Heart left ventricle (tissue), 16 donors: ENCODE measurements at regions not wholly inside any gene's neighbourhood (a gene's known extent, or its start where the extent isn't known, plus 50 kb on each side); places are given as distances from the start of the nearest gene placed in this dataset.

ENCODE experiments used
- ATAC-seq, 4 donors: fragments of 200-7000 bp; cut with Tn5 transposase; one replicate each; pipeline ENCODE4 v1.9.1; 2020 to 2022; ENCODE audit warnings: moderate library complexity in 4 of 4, mild to moderate bottlenecking in 3 of 4, moderate number of reproducible peaks in 1 of 4
- DNase-seq, 5 donors: peaks; one replicate each; pipeline ENCODE4 v3.0.0-alpha.2; 2020
- H3K27ac ChIP-seq, 12 donors: fragments of 200-600 bp; sonication (generic) in 4 of 12; one replicate each; pipeline versions ENCODE4 v1.5.0 to v1.8.0; 2016 to 2022; ENCODE audit warnings: mild to moderate bottlenecking in 2 of 12
- H3K27me3 ChIP-seq, 9 donors: fragments of 200-600 bp; sonication (generic) in 2 of 9; one replicate each; pipeline versions ENCODE4 v1.5.1 to v1.8.0; 2016 to 2022; ENCODE audit warnings: mild to moderate bottlenecking in 3 of 9
- H3K36me3 ChIP-seq, 9 donors: fragments of 200-600 bp; sonication (generic) in 2 of 9; one replicate each; pipeline versions ENCODE4 v1.5.0 to v1.8.0; 2018 to 2022; ENCODE audit warnings: mild to moderate bottlenecking in 2 of 9
- H3K4me1 ChIP-seq, 12 donors: fragments of 200-600 bp; sonication (generic) in 4 of 12; one replicate each; pipeline versions ENCODE4 v1.5.0 to v1.8.0; 2016 to 2022; ENCODE audit warnings: mild to moderate bottlenecking in 3 of 12
- H3K4me3 ChIP-seq, 12 donors: fragments of 200-600 bp; sonication (generic) in 4 of 12; one replicate each; pipeline versions ENCODE4 v1.5.0 to v1.8.0; 2017 to 2022; ENCODE audit warnings: mild to moderate bottlenecking in 9 of 12, moderate library complexity in 4 of 12
- H3K9me3 ChIP-seq, 12 donors: fragments of 200-600 bp; sonication (generic) in 4 of 12; one replicate each; pipeline versions ENCODE4 v1.5.0 to v1.8.0; 2016 to 2022; ENCODE audit warnings: mild to moderate bottlenecking in 1 of 12
- CTCF ChIP-seq, 12 donors: fragments of 200-600 bp; sonication (generic) in 4 of 12; IDR thresholded peaks; one replicate each; pipeline versions ENCODE4 v1.5.0 to v1.8.0; 2018 to 2022; ENCODE audit warnings: antibody characterized with exemption in 12 of 12, mild to moderate bottlenecking in 5 of 12
- POLR2A ChIP-seq, 2 donors: fragments of 450-650 bp; IDR thresholded peaks; one replicate each; pipeline ENCODE4 v1.6.1; 2017; ENCODE audit warnings: antibody characterized with exemption in 2 of 2, mild to moderate bottlenecking in 2 of 2, moderate library complexity in 2 of 2
- WGBS, 4 donors: extraction: QIAGEN DNeasy Blood & Tissue Kit in 2 of 4; methylation state at CpG; one replicate each; pipeline versions ENCODE4 v1.1.5 to v1.1.7; 2013 to 2018; 5-methylcytosine and 5-hydroxymethylcytosine counted together
- intact Hi-C, 10 donors: fragments of 100-400 bp; cut with DNase I; formaldehyde crosslinking; loops; one replicate each; pipeline versions ENCODE4 v1.11.1 to v1.14.2; 2022
- donor health status: ischemic (EF 13 %, LVEDD 7.1; RV severe dilation, severe dysfunction).
- donor health status: healthy with polysubstance abuse.
- donor health status: DM: no; HTN: yes; CAD: no.
- donor health status: DM: no; HTN: no; CAD: no.
- donor health status: ischemic (EF 25% LVEDD 6.9; RV normal size, moderate dysfunction).
- donor health status: ischemic (EF 25% LVEDD 5.7; RV mildly dilated, moderate dysfunction).
- donor health status: healthy.
- donor health status: DM: yes; HTN: yes; CAD: no.
- donor health status: ischemic (EF 35%, LVEDD 5.7; RV mildly dilated, moderate dysfunction).
- donor health status: nonischemic (EF 11% LVEDD 7.7; RV severe dilation, severe dysfunction).
- donor health status: DM: yes; HTN: yes; CAD: no.
- donor health status: PGD.
- donor health status: ischemic (EF 29% LVEDD 5.4; RV normal size, mild dysfunction).
- donor health status: nonischemic (EF 23%, LVEDD 6.1; RV moderate dilation, normal function).

GRCh38 chr5:3344671-3345070, 251.0 kb upstream of the IRX1 start:
- H3K27ac ChIP-seq, result no peak overlapping the region
- TF ChIP-seq POLR2A (IDR thresholded peaks at IDR 0.05), result no peak
- TF ChIP-seq CTCF (IDR thresholded peaks at IDR 0.05), result no peak
- no peaks in the 10 kb centered on the region for H3K4me1 ChIP-seq
- WGBS, 4 donors, result 82 to 91% (median 88%) methylated on average over 11 of the region's 11 CpGs
- DNase-seq (peak in 1 of 5 donors; percentile 24), ATAC-seq (no peak)
- H3K27me3 ChIP-seq, result peaks cover 0 to 3% (median 0%) of the 10 kb centered on the region in 9 donors
- H3K36me3 ChIP-seq, result no peaks in the 10 kb centered on the region
- H3K9me3 ChIP-seq, result no peaks in the 10 kb centered on the region
- no peak overlapping the region for H3K4me3 ChIP-seq
- intact Hi-C loops, result no loop called here

- 84 to 87% (median 85%) methylated on average over 6 of the region's 6 CpGs for WGBS, 4 donors
- TF ChIP-seq POLR2A (IDR thresholded peaks at IDR 0.05) (no peak), CTCF (IDR thresholded peaks at IDR 0.05) (no peak)
- H3K36me3 ChIP-seq, result no peaks in the 10 kb centered on the region
- H3K4me3 ChIP-seq, result no peak overlapping the region
- DNase-seq (peak in 1 of 5 donors; percentile 35), ATAC-seq (no peak)
- no peaks in the 10 kb centered on the region for H3K9me3 ChIP-seq
- H3K4me1 ChIP-seq, result no peaks in the 10 kb centered on the region
- intact Hi-C loops, result no loop called here
- H3K27me3 ChIP-seq, result peaks cover 0 to 3% (median 0%) of the 10 kb centered on the region in 9 donors
- no peak overlapping the region for H3K27ac ChIP-seq
Observed at GRCh38 chr5:3343911-3344310, 251.7 kb upstream of the IRX1 start.

- DNase-seq (peak in 1 of 5 donors; percentile 40), ATAC-seq (no peak)
- no peak overlapping the region for H3K27ac ChIP-seq
- no peaks in the 10 kb centered on the region for H3K9me3 ChIP-seq
- 61 to 80% (median 76%) methylated on average over 5 of the region's 5 CpGs for WGBS, 4 donors
- H3K36me3 ChIP-seq, result no peaks in the 10 kb centered on the region
- H3K4me3 ChIP-seq, result no peak overlapping the region
- TF ChIP-seq POLR2A (IDR thresholded peaks at IDR 0.05) (no peak), CTCF (IDR thresholded peaks at IDR 0.05) (no peak)
- H3K4me1 ChIP-seq, result no peaks in the 10 kb centered on the region
- H3K27me3 ChIP-seq, result peaks cover 0 to 2% (median 0%) of the 10 kb centered on the region in 9 donors
- intact Hi-C loops, result no loop called here
Observed at GRCh38 chr5:3343211-3343610, 252.4 kb upstream of the IRX1 start.

GRCh38 chr5:3342271-3343100, 253.1 kb upstream of the IRX1 start:
- no peak overlapping the region for H3K27ac ChIP-seq
- 88 to 91% (median 90%) methylated on average over 12 to 18 of the region's 18 CpGs for WGBS, 4 donors
- no peaks in the 10 kb centered on the region for H3K4me1 ChIP-seq
- no peak for TF ChIP-seq POLR2A (IDR thresholded peaks at IDR 0.05)
- no peak for TF ChIP-seq CTCF (IDR thresholded peaks at IDR 0.05)
- no peaks in the 10 kb centered on the region for H3K27me3 ChIP-seq
- DNase-seq (peak in 1 of 5 donors; percentile 28), ATAC-seq (no peak)
- H3K36me3 ChIP-seq, result no peaks in the 10 kb centered on the region
- H3K4me3 ChIP-seq, result no peak overlapping the region
- no peaks in the 10 kb centered on the region for H3K9me3 ChIP-seq
- intact Hi-C loops, result no loop called here
